SK-N-SH treated with all-trans-retinoic acid at 6 μM for 48 hours (cell line): ENCODE measurements at regions not wholly inside any gene's neighbourhood (a gene's known extent, or its start where the extent isn't known, plus 50 kb on each side); places are given as distances from the start of the nearest gene placed in this dataset.

Source experiments
- ATAC-seq: fragments of 200-7000 bp; cut with Tn5 transposase; 3 replicates; pipeline ENCODE4 v1.9.1; 2020; ENCODE audit warnings: mild to moderate bottlenecking, moderate library complexity
- ARNTL ChIP-seq: fragments of 450-650 bp; formaldehyde crosslinking; IDR thresholded peaks from 2 replicates; pipeline ENCODE4 v1.5.0; 2020; ENCODE audit warnings: low read depth, mild to moderate bottlenecking, moderate library complexity, borderline replicate concordance
- BACH2 ChIP-seq: fragments of 250-450 bp; sonication (Bioruptor Pico); IDR thresholded peaks from 2 replicates; pipeline ENCODE4 v1.9.0; 2021; ENCODE audit warnings: mild to moderate bottlenecking, borderline replicate concordance
- CREB5 ChIP-seq: fragments of 250-450 bp; sonication (Bioruptor Pico); IDR thresholded peaks from 2 replicates; pipeline ENCODE4 v1.5.1; 2020; ENCODE audit warnings: low read depth, mild to moderate bottlenecking, moderate library complexity
- CSDC2 ChIP-seq: fragments of 250-450 bp; sonication (Bioruptor Pico); IDR thresholded peaks from 2 replicates; pipeline ENCODE4 v1.5.0; 2020; ENCODE audit warnings: mild to moderate bottlenecking, moderate library complexity
- CSRNP3 ChIP-seq: fragments of 250-450 bp; sonication (Bioruptor Pico); IDR thresholded peaks from 2 replicates; pipeline ENCODE4 v1.5.1; 2021; ENCODE audit warnings: mild to moderate bottlenecking, moderate library complexity
- ESRRG ChIP-seq: fragments of 250-450 bp; sonication (Bioruptor Pico); IDR thresholded peaks from 2 replicates; pipeline ENCODE4 v1.6.1; 2021; ENCODE audit warnings: mild to moderate bottlenecking
- GLIS3 ChIP-seq: fragments of 250-450 bp; sonication (Bioruptor Pico); IDR thresholded peaks from 2 replicates; pipeline ENCODE4 v1.5.0; 2020; ENCODE audit warnings: mild to moderate bottlenecking, moderate library complexity
- ISL1 ChIP-seq: fragments of 250-450 bp; sonication (Bioruptor Pico); IDR thresholded peaks from 2 replicates; pipeline ENCODE4 v2.1.2; 2022; ENCODE audit warnings: mild to moderate bottlenecking, moderate library complexity
- OSR1 ChIP-seq: fragments of 250-450 bp; sonication (Bioruptor Pico); IDR thresholded peaks from 2 replicates; pipeline ENCODE4 v1.8.0; 2022; ENCODE audit warnings: moderate library complexity, mild to moderate bottlenecking, inconsistent platforms
- PATZ1 ChIP-seq: fragments of 250-450 bp; sonication (Bioruptor Pico); IDR thresholded peaks from 2 replicates; pipeline ENCODE4 v1.8.0; 2020; ENCODE audit warnings: mild to moderate bottlenecking, moderate library complexity, borderline replicate concordance
- PPARA ChIP-seq: fragments of 250-450 bp; sonication (Bioruptor Pico); IDR thresholded peaks from 2 replicates; pipeline ENCODE4 v1.5.0; 2020; ENCODE audit warnings: mild to moderate bottlenecking, borderline replicate concordance
- RARB ChIP-seq: fragments of 250-450 bp; sonication (Bioruptor Pico); IDR thresholded peaks from 2 replicates; pipeline ENCODE4 v1.8.0; 2021; ENCODE audit warnings: mild to moderate bottlenecking, moderate library complexity
- SNAI2 ChIP-seq: fragments of 250-450 bp; sonication (Bioruptor Pico); IDR thresholded peaks from 2 replicates; pipeline ENCODE4 v1.5.0; 2020; ENCODE audit warnings: mild to moderate bottlenecking, moderate library complexity
- TCF4 ChIP-seq: fragments of 250-450 bp; sonication (Bioruptor Pico); IDR thresholded peaks from 2 replicates; pipeline ENCODE4 v1.8.0; 2021; ENCODE audit warnings: mild to moderate bottlenecking, moderate library complexity, borderline replicate concordance
- TOX ChIP-seq: fragments of 250-450 bp; sonication (Bioruptor Pico); IDR thresholded peaks from 2 replicates; pipeline ENCODE4 v1.8.0; 2021; ENCODE audit warnings: mild to moderate bottlenecking, moderate library complexity, borderline replicate concordance
- ZFP3 ChIP-seq: fragments of 250-450 bp; sonication (Bioruptor Pico); IDR thresholded peaks from 2 replicates; pipeline ENCODE4 v1.5.0; 2020; ENCODE audit warnings: mild to moderate bottlenecking, moderate library complexity
- ZFP30 ChIP-seq: fragments of 450-650 bp; formaldehyde crosslinking; IDR thresholded peaks from 2 replicates; pipeline ENCODE4 v1.5.0; 2022; ENCODE audit warnings: mild to moderate bottlenecking, moderate library complexity
- ZNF565 ChIP-seq: fragments of 450-650 bp; formaldehyde crosslinking; conservative IDR thresholded peaks from 2 replicates; pipeline ENCODE4 v1.5.0; 2020; ENCODE audit warnings: low read depth, mild to moderate bottlenecking, moderate library complexity
- ZNF70 ChIP-seq: fragments of 450-650 bp; formaldehyde crosslinking; IDR thresholded peaks from 2 replicates; pipeline ENCODE4 v1.5.0; 2020; ENCODE audit warnings: mild to moderate bottlenecking, moderate library complexity
- ZNF8 ChIP-seq: fragments of 450-650 bp; formaldehyde crosslinking; IDR thresholded peaks from 2 replicates; pipeline ENCODE4 v1.5.0; 2020; ENCODE audit warnings: mild to moderate bottlenecking, moderate library complexity
- TF ChIP-seq, protein P1 (sequence below): fragments of 250-450 bp; sonication (Bioruptor Pico); IDR thresholded peaks from 2 replicates; pipeline ENCODE4 v1.5.0; 2020; ENCODE audit warnings: mild to moderate bottlenecking, moderate library complexity
- TF ChIP-seq, protein P2 (sequence below): fragments of 250-450 bp; sonication (Bioruptor Pico); IDR thresholded peaks from 2 replicates; pipeline ENCODE4 v1.8.0; 2021; ENCODE audit warnings: low read depth, mild to moderate bottlenecking, moderate library complexity, borderline replicate concordance

- ATAC-seq: peak; percentile 79
- TF ChIP-seq ZNF70 (CRISPR knock-in tag): no peak
- TF ChIP-seq ESRRG: no peak
- TF ChIP-seq CSRNP3 (CRISPR knock-in tag): no peak
- no peak for TF ChIP-seq SNAI2
These were observed 112.4 kb upstream of the WDR75 start for GRCh38 chr2:189328848-189329245.

DNA sequence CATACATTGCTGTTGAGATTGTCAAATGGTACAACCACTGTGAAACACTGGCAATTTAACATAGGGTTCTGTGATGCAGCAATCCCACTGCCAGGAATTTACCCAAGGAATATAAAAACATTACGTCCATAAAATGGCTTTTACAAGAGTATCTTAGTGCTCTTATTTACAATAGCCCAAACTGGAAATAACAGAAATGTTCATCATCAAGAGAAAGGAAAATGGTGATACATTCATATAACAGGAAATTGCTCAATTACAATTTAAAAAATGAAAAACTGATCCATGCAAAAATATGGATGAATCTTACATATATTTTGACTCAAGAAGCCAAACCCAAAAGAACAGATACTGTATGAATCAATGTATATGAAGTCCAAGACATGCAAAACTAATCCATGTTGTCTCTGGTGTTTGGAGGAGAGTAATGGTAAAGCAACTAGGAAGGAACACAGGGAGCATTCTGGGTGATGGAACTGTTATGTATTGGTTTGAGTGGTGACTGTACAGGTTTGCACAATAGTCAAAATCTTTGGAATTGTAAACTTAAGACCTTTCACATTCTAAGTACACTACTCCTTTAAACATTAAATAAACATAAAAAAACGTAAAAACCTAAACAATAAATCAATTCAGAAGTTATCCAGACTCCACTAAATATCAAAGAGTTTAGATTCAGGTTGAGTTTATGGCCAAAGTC lies 104.8 kb upstream of the WDR75 start:
- TF ChIP-seq BACH2 (CRISPR knock-in tag) (no peak), ZFP3 (CRISPR knock-in tag) (no peak), ESRRG (no peak), ZNF565 (CRISPR knock-in tag) (no peak), SNAI2 (no peak)
- TF ChIP-seq, protein P1, sequence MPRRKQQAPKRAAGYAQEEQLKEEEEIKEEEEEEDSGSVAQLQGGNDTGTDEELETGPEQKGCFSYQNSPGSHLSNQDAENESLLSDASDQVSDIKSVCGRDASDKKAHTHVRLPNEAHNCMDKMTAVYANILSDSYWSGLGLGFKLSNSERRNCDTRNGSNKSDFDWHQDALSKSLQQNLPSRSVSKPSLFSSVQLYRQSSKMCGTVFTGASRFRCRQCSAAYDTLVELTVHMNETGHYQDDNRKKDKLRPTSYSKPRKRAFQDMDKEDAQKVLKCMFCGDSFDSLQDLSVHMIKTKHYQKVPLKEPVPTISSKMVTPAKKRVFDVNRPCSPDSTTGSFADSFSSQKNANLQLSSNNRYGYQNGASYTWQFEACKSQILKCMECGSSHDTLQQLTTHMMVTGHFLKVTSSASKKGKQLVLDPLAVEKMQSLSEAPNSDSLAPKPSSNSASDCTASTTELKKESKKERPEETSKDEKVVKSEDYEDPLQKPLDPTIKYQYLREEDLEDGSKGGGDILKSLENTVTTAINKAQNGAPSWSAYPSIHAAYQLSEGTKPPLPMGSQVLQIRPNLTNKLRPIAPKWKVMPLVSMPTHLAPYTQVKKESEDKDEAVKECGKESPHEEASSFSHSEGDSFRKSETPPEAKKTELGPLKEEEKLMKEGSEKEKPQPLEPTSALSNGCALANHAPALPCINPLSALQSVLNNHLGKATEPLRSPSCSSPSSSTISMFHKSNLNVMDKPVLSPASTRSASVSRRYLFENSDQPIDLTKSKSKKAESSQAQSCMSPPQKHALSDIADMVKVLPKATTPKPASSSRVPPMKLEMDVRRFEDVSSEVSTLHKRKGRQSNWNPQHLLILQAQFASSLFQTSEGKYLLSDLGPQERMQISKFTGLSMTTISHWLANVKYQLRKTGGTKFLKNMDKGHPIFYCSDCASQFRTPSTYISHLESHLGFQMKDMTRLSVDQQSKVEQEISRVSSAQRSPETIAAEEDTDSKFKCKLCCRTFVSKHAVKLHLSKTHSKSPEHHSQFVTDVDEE: no peak
- no peak for ATAC-seq

DNA sequence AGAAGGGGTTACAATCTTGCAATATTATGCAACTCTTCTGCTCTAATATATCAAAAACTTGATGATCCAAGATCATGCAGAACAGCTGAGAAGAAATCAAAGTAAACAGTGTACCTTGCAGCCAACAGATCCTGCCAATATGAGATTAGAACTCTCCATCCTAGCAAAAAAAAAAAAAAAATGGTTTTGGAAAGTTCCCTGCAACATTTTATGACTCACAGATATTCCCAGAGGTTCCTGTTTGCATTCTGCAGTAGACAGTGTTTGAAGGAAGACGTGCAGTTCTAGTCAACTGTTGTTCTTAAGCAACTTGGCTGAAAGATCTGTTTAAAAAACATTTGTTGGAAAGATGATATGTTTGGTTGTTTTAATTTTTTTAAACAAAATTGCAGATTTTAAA lies 103.6 kb upstream of the WDR75 start:
- ATAC-seq: no peak
- TF ChIP-seq TOX (CRISPR knock-in tag): no peak
- TF ChIP-seq OSR1 (CRISPR knock-in tag): no peak
- TF ChIP-seq ZNF8 (CRISPR knock-in tag): no peak
- no peak for TF ChIP-seq ARNTL (CRISPR knock-in tag)
- TF ChIP-seq PATZ1 (CRISPR knock-in tag): no peak
- no peak for TF ChIP-seq PPARA (CRISPR knock-in tag)
- TF ChIP-seq, protein P2, sequence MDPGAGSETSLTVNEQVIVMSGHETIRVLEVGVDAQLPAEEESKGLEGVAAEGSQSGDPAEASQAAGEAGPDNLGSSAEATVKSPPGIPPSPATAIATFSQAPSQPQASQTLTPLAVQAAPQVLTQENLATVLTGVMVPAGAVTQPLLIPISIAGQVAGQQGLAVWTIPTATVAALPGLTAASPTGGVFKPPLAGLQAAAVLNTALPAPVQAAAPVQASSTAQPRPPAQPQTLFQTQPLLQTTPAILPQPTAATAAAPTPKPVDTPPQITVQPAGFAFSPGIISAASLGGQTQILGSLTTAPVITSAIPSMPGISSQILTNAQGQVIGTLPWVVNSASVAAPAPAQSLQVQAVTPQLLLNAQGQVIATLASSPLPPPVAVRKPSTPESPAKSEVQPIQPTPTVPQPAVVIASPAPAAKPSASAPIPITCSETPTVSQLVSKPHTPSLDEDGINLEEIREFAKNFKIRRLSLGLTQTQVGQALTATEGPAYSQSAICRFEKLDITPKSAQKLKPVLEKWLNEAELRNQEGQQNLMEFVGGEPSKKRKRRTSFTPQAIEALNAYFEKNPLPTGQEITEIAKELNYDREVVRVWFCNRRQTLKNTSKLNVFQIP (CRISPR knock-in tag): no peak
- no peak for TF ChIP-seq CSRNP3 (CRISPR knock-in tag)
- no peak for TF ChIP-seq SNAI2
- TF ChIP-seq TCF4 (CRISPR knock-in tag): no peak
- no peak for TF ChIP-seq CSDC2 (CRISPR knock-in tag)
- TF ChIP-seq ISL1: no peak
- TF ChIP-seq GLIS3 (CRISPR knock-in tag): no peak
- TF ChIP-seq BACH2 (CRISPR knock-in tag): no peak
- no peak for TF ChIP-seq RARB (CRISPR knock-in tag)
- no peak for TF ChIP-seq CREB5 (CRISPR knock-in tag)
- no peak for TF ChIP-seq ZFP30
